Inferior parietal cortex (tissue), 1 donor: ENCODE measurements at regions not wholly inside any gene's neighbourhood (a gene's known extent, or its start where the extent isn't known, plus 50 kb on each side); places are given as distances from the start of the nearest gene placed in this dataset.

Experiments
- DNase-seq: peaks from one replicate; pipeline ENCODE4 v3.0.0-alpha.2; 2016; ENCODE audit errors: extremely low spot score

DNA sequence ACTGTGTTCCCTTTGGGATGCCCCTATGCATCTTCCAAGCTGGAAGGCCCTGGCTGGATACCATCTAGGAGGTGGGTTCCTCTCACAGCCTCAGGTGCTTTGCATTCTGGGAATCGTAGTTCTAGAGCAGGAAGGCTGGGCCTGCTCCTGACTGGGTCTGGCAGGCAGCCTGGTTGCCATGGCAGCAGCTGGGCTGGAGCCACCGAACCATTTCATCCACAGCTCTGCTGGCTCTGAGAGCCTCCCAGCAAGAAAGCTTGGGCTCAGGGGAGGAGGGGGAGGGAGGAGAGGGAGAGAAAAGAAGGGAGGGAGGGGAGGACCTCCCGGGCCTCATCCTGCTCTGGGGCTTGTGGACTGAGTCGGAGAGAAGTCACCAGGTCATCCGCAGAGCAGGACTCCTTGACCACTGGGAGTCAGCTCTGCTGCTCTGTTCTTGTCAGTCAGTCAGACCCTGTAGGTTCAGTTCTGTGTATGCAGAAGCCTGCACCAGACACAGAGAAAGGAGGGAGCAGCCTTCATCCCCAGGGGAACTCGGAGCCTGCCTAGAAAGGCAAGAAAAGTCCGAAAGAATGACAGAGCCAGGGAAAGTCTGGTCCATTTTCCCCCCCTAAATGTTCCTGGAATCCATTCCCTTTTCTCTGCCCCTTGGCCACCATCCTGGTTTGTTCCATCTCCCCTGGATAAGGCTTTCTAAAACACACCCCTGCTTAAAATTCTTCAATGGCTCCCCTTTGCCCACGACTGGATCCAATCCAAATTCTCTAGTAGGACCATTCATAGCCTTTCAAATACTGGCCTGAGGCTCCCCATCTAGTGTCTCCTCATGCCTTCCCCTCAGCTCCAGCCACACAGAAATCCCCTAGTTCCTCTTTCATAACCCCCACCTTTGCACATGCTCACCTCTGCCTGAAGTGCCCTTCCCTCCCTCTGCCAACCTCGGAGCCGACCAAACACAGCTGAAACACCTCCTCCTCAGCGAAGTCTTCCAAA, 65.4 kb upstream of the ARAP3 start:
- DNase-seq = peak; percentile 88

GRCh38 chr5:141746395-141746794, 64.4 kb upstream of the ARAP3 start:
- DNase-seq = no peak

GRCh38 chr5:141745390-141745789, 63.4 kb upstream of the ARAP3 start:
- DNase-seq = no peak

DNA sequence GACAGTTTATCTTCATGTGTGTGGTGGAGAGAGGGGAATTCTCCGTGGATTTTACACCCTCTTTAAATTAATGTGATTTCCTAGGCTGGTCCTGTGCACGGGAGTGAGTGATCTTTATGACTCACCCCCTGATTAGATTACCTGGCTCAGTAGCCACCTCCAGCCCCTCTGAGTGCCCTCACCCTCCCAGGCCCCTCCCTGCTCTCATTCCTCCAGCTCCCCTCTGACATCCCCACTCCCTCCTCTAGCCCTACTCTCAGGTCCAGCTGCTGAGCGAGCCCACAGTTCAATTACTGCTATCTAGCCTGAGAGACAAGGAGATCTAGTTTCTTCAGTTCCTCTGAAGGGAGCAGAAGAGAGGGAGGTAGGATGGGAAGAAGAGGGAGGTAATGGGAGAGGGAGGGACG, 61.8 kb upstream of the ARAP3 start:
- DNase-seq = no peak

DNA sequence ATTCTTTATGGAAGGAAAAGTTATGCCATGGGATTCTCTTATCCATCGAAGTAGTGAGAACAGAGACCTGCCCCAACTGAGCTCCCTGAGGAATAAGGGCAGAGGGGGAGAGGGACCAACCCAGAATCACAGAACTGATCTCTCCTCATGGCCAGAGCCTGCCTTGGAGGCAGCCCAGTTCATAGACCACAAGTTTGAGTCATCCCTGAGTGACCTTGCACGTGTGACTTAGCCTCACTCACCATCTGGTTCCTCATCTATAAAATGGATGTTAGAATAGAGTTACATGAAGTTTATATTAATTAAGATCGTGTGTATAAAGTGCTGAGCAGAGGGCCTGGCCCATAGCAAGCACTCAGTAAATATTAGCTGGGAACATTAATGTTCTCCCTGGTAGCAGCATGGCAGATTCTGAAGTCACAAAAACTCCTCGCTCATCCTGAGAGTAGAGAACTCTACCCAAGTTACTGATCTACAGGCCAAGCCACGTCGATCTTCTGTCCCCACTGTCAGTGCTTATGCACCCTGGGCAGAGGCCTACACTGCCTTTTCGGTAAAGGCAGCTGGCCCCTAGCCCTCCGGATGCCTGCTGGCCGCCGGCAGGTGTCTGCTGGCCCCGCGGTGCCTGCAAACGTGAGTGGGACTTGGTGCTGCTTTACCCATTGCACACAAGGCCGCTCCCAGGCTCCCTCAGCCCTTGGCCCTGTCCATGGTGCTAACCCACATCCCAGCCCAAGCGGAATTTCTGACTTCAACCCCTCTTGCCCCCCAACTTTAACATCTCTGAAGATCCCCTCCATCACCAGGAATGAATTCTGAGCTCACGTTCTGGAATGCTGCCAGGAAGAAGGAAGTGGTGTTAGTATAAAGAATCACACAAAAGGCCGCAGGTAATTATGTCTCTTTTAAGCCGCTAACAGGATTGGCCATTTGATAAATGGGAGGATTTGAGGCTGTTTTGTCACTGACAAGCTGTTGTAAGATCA, 61.1 kb upstream of the ARAP3 start:
- no peak for DNase-seq

GRCh38 chr5:141742144-141742543, 60.1 kb upstream of the ARAP3 start:
- DNase-seq = no peak

- DNase-seq = no peak
These were observed 58.9 kb upstream of the ARAP3 start for GRCh38 chr5:141740885-141741284.

DNA sequence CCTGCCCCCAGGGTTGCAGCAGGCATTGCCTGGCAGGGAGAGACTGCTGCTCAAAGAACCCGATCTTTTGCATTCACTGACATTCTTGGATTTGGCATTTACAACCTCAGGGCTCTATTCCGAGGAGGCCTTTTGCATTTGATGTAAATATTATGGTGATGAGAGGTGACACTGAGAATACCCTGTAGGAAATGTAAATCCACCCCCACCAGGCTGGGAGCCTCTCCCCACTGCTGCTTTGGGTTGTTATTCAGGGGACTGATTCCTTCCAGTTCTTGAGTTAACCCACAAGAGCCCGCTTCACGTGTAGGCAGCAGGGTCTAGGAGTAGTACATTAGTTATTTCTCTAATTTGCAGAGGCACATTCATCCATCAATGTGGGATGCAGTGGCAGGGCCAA, 55.5 kb upstream of the ARAP3 start:
- no peak for DNase-seq

GRCh38 chr5:141735823-141736222, 53.8 kb upstream of the ARAP3 start:
- DNase-seq = no peak

DNA sequence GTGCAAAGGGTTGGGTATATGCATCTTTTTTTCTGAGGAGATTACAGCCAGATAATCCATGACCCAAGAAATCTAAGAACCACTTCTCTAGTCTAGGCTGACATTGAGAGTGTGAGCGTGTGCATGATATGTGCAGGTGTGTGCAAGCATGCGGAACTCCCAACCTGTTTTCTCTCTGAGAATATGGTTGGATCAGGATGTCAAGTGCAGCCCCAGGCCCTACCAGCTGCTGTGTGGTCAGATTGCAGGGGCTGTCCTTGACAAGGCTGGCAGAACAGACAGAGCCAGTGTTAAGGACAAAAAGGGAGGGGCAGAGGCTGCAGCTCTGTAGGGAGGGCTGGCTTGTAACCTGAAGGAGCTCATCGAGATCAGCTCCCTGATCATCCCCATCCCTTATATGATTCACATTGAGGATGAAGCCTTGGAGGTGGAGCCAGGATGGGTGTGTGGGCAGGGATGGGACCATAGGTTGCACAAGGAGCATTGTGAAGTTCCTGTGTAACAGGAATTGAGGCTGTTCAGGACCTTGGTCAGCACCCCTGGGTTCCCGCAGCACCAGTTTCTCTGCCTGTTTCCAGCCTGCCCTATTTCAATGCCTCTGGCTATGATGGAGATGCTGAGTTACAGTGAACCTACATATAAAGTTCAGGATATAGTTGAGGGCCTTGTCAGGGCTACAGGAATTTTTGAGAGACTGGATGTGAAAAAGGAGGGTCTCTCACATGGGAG, 52.6 kb upstream of the ARAP3 start:
- no peak for DNase-seq

- DNase-seq = no peak
These were observed 51.2 kb upstream of the ARAP3 start for GRCh38 chr5:141733198-141733597.

DNA sequence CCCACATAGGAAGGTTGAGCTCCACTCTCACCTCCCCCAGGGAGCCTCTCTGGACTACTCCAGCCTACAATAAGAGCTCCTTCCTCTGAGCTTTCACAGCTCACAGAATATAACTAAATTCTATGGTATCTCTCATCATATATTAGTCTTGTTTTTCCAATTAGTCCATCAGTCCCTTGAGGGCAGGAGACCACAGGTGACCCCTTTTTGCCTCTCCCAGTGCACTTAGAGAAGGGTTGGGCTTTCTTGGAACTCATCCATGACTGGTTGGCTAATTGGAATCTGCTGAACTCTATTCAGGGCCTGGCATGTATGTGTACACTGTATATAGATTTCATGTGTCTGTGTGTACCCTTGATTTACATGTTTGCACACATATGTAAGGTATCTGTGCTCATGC, 50.4 kb upstream of the ARAP3 start:
- DNase-seq = no peak
